ENCODE measurements at regions not wholly inside any gene's neighbourhood (a gene's known extent, or its start where the extent isn't known, plus 50 kb on each side); places are given as distances from the start of the nearest gene placed in this dataset.

DNA sequence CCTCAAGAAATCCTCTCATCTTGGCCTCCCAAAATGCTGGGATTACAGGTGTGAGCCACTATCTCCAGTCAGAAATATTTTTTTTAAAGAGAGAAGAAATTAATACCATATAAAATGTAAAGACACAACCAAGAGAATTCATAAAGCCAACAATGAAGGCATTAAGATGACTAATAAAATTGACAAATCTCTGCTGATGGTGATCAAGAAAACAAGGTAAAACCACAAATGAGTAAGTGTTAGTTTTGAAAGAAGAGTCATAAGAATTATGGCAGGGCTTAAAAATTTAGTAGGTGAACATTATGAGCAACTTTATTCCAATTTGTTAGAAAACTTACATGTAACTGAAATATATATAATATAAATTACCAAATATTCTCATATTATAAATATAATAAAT lies 752.8 kb upstream of the CELF4 start:
- H3K27ac Mint-ChIP-seq (ENCODE audit: unreplicated experiment): no peak overlapping the region
- TF ChIP-seq, protein P1, sequence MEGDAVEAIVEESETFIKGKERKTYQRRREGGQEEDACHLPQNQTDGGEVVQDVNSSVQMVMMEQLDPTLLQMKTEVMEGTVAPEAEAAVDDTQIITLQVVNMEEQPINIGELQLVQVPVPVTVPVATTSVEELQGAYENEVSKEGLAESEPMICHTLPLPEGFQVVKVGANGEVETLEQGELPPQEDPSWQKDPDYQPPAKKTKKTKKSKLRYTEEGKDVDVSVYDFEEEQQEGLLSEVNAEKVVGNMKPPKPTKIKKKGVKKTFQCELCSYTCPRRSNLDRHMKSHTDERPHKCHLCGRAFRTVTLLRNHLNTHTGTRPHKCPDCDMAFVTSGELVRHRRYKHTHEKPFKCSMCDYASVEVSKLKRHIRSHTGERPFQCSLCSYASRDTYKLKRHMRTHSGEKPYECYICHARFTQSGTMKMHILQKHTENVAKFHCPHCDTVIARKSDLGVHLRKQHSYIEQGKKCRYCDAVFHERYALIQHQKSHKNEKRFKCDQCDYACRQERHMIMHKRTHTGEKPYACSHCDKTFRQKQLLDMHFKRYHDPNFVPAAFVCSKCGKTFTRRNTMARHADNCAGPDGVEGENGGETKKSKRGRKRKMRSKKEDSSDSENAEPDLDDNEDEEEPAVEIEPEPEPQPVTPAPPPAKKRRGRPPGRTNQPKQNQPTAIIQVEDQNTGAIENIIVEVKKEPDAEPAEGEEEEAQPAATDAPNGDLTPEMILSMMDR (IDR thresholded peaks at IDR 0.05; ENCODE audit: insufficient read depth in 1 of 2, low read depth in 1 of 2, low read length in 1 of 2, severe bottlenecking in 1 of 2, unreplicated experiment in 1 of 2): no peak
- Histone ChIP-seq H3K27me3 (replicated peaks; ENCODE audit: control insufficient read depth, insufficient read depth, low read length) (no peaks in the 10 kb centered on the region), H3K4me1 (no peaks in the 10 kb centered on the region), H3K4me3 (ENCODE audit: low read depth, low read length) (no peak overlapping the region), H3K36me3 (ENCODE audit: control insufficient read depth, insufficient read depth, low read length) (no peaks in the 10 kb centered on the region), H3K9me3 (no peaks in the 10 kb centered on the region)
- ChIA-PET POLR2A (no interaction called here), CTCF (no interaction called here)
- intact Hi-C loops (cut with micrococcal nuclease; ENCODE audit: unreplicated experiment): no loop called here
- no peaks in the 10 kb centered on the region for H3K4me1 Mint-ChIP-seq (ENCODE audit: low read depth, unreplicated experiment)
- no peak for DNase-seq
- H3K27me3 Mint-ChIP-seq (ENCODE audit: insufficient read depth, unreplicated experiment): peaks cover 4% of the 10 kb centered on the region
- no TSS peak for BruUV-seq (replicated peaks)
- H3K36me3 Mint-ChIP-seq (ENCODE audit: insufficient read depth, unreplicated experiment): no peaks in the 10 kb centered on the region
- H3K9me3 Mint-ChIP-seq (ENCODE audit: unreplicated experiment): no peaks in the 10 kb centered on the region
- H3K4me3 Mint-ChIP-seq (ENCODE audit: unreplicated experiment): no peak overlapping the region

DNA sequence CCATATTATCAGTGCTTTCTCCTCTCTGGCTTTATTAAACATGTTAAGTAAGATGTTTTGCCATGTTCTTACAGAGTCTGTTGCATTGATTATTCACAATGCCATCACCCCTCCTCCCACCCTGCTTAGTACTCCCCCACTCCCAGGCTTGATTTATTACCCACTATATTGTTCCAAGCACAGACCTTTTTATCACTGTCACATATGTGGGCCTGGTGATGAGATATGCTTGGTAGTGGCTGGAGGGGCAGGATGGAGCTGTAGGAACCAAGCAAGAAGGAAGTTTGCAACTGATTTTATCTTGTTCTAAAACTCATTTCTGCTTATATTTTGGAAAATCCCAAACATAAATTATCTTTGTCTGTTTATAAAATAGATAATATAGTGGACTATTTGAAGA lies 748.2 kb upstream of the CELF4 start:
- no peak overlapping the region for H3K4me3 ChIP-seq (ENCODE audit: low read depth, low read length)
- DNase-seq: no peak
- H3K9me3 ChIP-seq: no peaks in the 10 kb centered on the region
- TF ChIP-seq, protein P1 (IDR thresholded peaks at IDR 0.05; ENCODE audit: insufficient read depth in 1 of 2, low read depth in 1 of 2, low read length in 1 of 2, severe bottlenecking in 1 of 2, unreplicated experiment in 1 of 2): no peak
- H3K27me3 Mint-ChIP-seq (ENCODE audit: insufficient read depth, unreplicated experiment): peaks cover 4% of the 10 kb centered on the region
- H3K27ac Mint-ChIP-seq (ENCODE audit: unreplicated experiment): no peak overlapping the region
- no peaks in the 10 kb centered on the region for H3K36me3 ChIP-seq (ENCODE audit: control insufficient read depth, insufficient read depth, low read length)
- H3K27me3 ChIP-seq (replicated peaks; ENCODE audit: control insufficient read depth, insufficient read depth, low read length): no peaks in the 10 kb centered on the region
- H3K4me3 Mint-ChIP-seq (ENCODE audit: unreplicated experiment): no peak overlapping the region
- CTCF ChIA-PET: no interaction called here
- POLR2A ChIA-PET: no interaction called here
- no peaks in the 10 kb centered on the region for H3K9me3 Mint-ChIP-seq (ENCODE audit: unreplicated experiment)
- no peaks in the 10 kb centered on the region for H3K4me1 ChIP-seq
- intact Hi-C loops (cut with micrococcal nuclease; ENCODE audit: unreplicated experiment): no loop called here
- no peaks in the 10 kb centered on the region for H3K4me1 Mint-ChIP-seq (ENCODE audit: low read depth, unreplicated experiment)
- no peaks in the 10 kb centered on the region for H3K36me3 Mint-ChIP-seq (ENCODE audit: insufficient read depth, unreplicated experiment)
- no TSS peak for BruUV-seq (replicated peaks)

DNA sequence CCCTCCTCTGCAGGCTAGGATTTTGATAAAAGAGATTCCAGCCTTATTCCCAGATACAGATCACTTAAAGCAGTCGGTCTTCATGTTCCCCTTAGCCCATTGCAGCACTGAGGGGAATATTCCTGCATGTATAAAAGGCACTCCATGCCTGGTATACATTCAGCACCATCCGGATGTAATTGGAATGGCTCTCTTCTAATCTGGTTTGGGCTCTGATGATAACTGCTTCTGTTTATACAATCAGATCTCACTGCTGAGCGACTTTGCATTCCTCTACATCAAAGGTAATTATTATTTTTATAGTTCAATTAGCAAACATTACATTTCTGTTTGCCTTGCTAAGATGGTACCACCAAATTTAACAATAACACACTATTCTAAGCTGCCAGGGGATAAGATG lies 746.9 kb upstream of the CELF4 start:
- Histone ChIP-seq H3K36me3 (ENCODE audit: control insufficient read depth, insufficient read depth, low read length) (no peaks in the 10 kb centered on the region), H3K27me3 (replicated peaks; ENCODE audit: control insufficient read depth, insufficient read depth, low read length) (no peaks in the 10 kb centered on the region), H3K4me1 (no peaks in the 10 kb centered on the region), H3K9me3 (no peaks in the 10 kb centered on the region), H3K4me3 (ENCODE audit: low read depth, low read length) (no peak overlapping the region)
- intact Hi-C loops (cut with micrococcal nuclease; ENCODE audit: unreplicated experiment): no loop called here
- Mint-ChIP-seq H3K4me1 (ENCODE audit: low read depth, unreplicated experiment) (no peaks in the 10 kb centered on the region), H3K4me3 (ENCODE audit: unreplicated experiment) (no peak overlapping the region), H3K27me3 (ENCODE audit: insufficient read depth, unreplicated experiment) (peaks cover 4% of the 10 kb centered on the region), H3K36me3 (ENCODE audit: insufficient read depth, unreplicated experiment) (no peaks in the 10 kb centered on the region), H3K27ac (ENCODE audit: unreplicated experiment) (no peak overlapping the region), H3K9me3 (ENCODE audit: unreplicated experiment) (no peaks in the 10 kb centered on the region)
- BruUV-seq (replicated peaks): no TSS peak
- TF ChIP-seq, protein P1 (IDR thresholded peaks at IDR 0.05; ENCODE audit: insufficient read depth in 1 of 2, low read depth in 1 of 2, low read length in 1 of 2, severe bottlenecking in 1 of 2, unreplicated experiment in 1 of 2): no peak
- no peak for DNase-seq
- CTCF ChIA-PET: no interaction called here
- POLR2A ChIA-PET: no interaction called here

All from Caco-2 (cell line).